PC-9 (cell line): ENCODE measurements at regions not wholly inside any gene's neighbourhood (a gene's known extent, or its start where the extent isn't known, plus 50 kb on each side); places are given as distances from the start of the nearest gene placed in this dataset.
"Not testable (repeated sequence)": the region's sequence is repeated elsewhere in the genome, so short reads cannot be mapped to it uniquely, and the experiment has no call there.

Source experiments
- BruUV-seq: library from RNA; stranded (reverse); fragments of 400-500 nt; replicated peaks from 2 replicates; lab custom pipeline; 2021; lab: Mats Ljungman, UMichigan
- CTCF ChIA-PET: fragments of 300-600 bp; sonication (Branson Sonifier 250); formaldehyde crosslinking; loops from one replicate; lab custom pipeline; 2022; ENCODE audit warnings: antibody characterized with exemption; lab: Charles Lee
- POLR2A ChIA-PET: fragments of 300-600 bp; sonication (Branson Sonifier 250); formaldehyde crosslinking; loops from one replicate; lab custom pipeline; 2022; ENCODE audit warnings: antibody characterized with exemption; ENCODE audit not compliant: unreplicated experiment; lab: Charles Lee
- DNase-seq, 2 experiments: peaks; one replicate each; pipeline versions ENCODE4 v3.0.0 to v3.0.0-alpha.2; 2015 to 2022; ENCODE audit warnings: mixed read lengths in 1 of 2
- H2AFZ ChIP-seq: fragments of 200-600 bp; sonication (generic); 2 replicates; pipeline ENCODE4 v1.8.1; 2017; ENCODE audit warnings: antibody characterized with exemption
- H3F3A ChIP-seq: fragments of 200-600 bp; sonication (generic); 2 replicates; pipeline ENCODE4 v1.8.1; 2017; ENCODE audit warnings: antibody characterized with exemption, mild to moderate bottlenecking, low read depth; ENCODE audit not compliant: insufficient read depth
- H3K27ac ChIP-seq: fragments of 200-600 bp; sonication (generic); 2 replicates; pipeline ENCODE4 v1.6.1; 2016; ENCODE audit warnings: mixed run types
- H3K27me3 ChIP-seq: fragments of 200-600 bp; sonication (generic); 2 replicates; pipeline ENCODE4 v1.6.1; 2016; ENCODE audit warnings: low read depth, mixed run types; ENCODE audit not compliant: insufficient read depth
- H3K36me3 ChIP-seq: fragments of 200-600 bp; sonication (generic); 2 replicates; pipeline ENCODE4 v1.6.1; 2016; ENCODE audit warnings: low read depth, mixed run types
- H3K4me1 ChIP-seq: fragments of 200-600 bp; sonication (generic); replicated peaks from 2 replicates; pipeline ENCODE4 v1.6.1; 2016; ENCODE audit warnings: mixed run types; ENCODE audit not compliant: insufficient read depth
- H3K4me2 ChIP-seq: fragments of 200-600 bp; sonication (generic); 2 replicates; pipeline ENCODE4 v1.6.1; 2017; ENCODE audit warnings: mixed run types
- H3K4me3 ChIP-seq: fragments of 200-600 bp; sonication (generic); 2 replicates; pipeline ENCODE4 v1.6.1; 2016; ENCODE audit warnings: mixed run types
- H3K79me2 ChIP-seq: fragments of 200-600 bp; sonication (generic); 2 replicates; pipeline ENCODE4 v1.6.1; 2017; ENCODE audit warnings: low read depth, mixed run types
- H3K9me2 ChIP-seq: fragments of 200-600 bp; sonication (generic); 2 replicates; pipeline ENCODE4 v1.8.1; 2017; ENCODE audit warnings: mild to moderate bottlenecking; ENCODE audit not compliant: insufficient read depth
- H3K9me3 ChIP-seq: fragments of 200-600 bp; sonication (generic); 2 replicates; pipeline ENCODE4 v1.8.1; 2016; ENCODE audit warnings: low read depth; ENCODE audit not compliant: insufficient read depth
- H4K20me1 ChIP-seq: fragments of 200-600 bp; sonication (generic); 2 replicates; pipeline ENCODE4 v1.8.1; 2017; ENCODE audit not compliant: insufficient read depth
- CTCF ChIP-seq: fragments of 200-600 bp; sonication (generic); conservative IDR thresholded peaks from 2 replicates; pipeline ENCODE4 v1.6.1; 2017; ENCODE audit warnings: mixed run types, antibody characterized with exemption, mild to moderate bottlenecking, moderate library complexity
- EZH2 ChIP-seq: fragments of 200-600 bp; sonication (generic); IDR thresholded peaks from 2 replicates; pipeline ENCODE4 v1.8.0; 2017; ENCODE audit warnings: antibody characterized with exemption, low read depth
- intact Hi-C: fragments of 100-400 bp; cut with micrococcal nuclease; formaldehyde crosslinking; loops from one replicate; pipeline ENCODE4 v1.10.0; 2022; ENCODE audit not compliant: unreplicated experiment

GRCh38 chr9:95570150-95570549, 53.4 kb upstream of the PTCH1 start:
- H3K27ac ChIP-seq, result no peak overlapping the region
- intact Hi-C loops, result no loop called here
- H3K27me3 ChIP-seq, result peaks cover 37% of the 10 kb centered on the region
- no peak overlapping the region for H3K4me2 ChIP-seq
- no peak for DNase-seq
- H3K9me2 ChIP-seq, result no peaks in the 10 kb centered on the region
- ChIA-PET CTCF (no interaction called here), POLR2A (no interaction called here)
- no peaks in the 10 kb centered on the region for H3K79me2 ChIP-seq
- H4K20me1 ChIP-seq, result no peaks in the 10 kb centered on the region
- no peaks in the 10 kb centered on the region for H3F3A ChIP-seq
- BruUV-seq, result no TSS peak
- H3K4me3 ChIP-seq, result no peak overlapping the region
- TF ChIP-seq EZH2 (no peak), CTCF (no peak)
- H3K4me1 ChIP-seq, result no peaks in the 10 kb centered on the region
- H3K36me3 ChIP-seq, result no peaks in the 10 kb centered on the region
- H2AFZ ChIP-seq, result no peak overlapping the region
- no peaks in the 10 kb centered on the region for H3K9me3 ChIP-seq

GRCh38 chr9:95568735-95569134, 52.0 kb upstream of the PTCH1 start:
- POLR2A ChIA-PET, BruUV-seq: not testable (repeated sequence)

More at GRCh38 chr9:95568735-95569134, 52.0 kb upstream of the PTCH1 start:
- DNase-seq, H3K9me3 ChIP-seq, H3K36me3 ChIP-seq, H3K9me2 ChIP-seq, H3K4me2 ChIP-seq, intact Hi-C loops, H3K79me2 ChIP-seq, H2AFZ ChIP-seq, CTCF ChIA-PET, H3K4me1 ChIP-seq, H3K4me3 ChIP-seq, H3F3A ChIP-seq, H3K27ac ChIP-seq, H4K20me1 ChIP-seq: not testable (repeated sequence)
- peaks cover 43% of the 10 kb centered on the region for H3K27me3 ChIP-seq
